HK-2 (cell line): ENCODE measurements at regions not wholly inside any gene's neighbourhood (a gene's known extent, or its start where the extent isn't known, plus 50 kb on each side); places are given as distances from the start of the nearest gene placed in this dataset.
"Not testable (repeated sequence)": the region's sequence is repeated elsewhere in the genome, so short reads cannot be mapped to it uniquely, and the experiment has no call there.

Experiments used
- DNase-seq: peaks from one replicate; pipeline ENCODE4 v3.0.0-alpha.2; 2018; ENCODE audit not compliant: unreplicated experiment

DNA sequence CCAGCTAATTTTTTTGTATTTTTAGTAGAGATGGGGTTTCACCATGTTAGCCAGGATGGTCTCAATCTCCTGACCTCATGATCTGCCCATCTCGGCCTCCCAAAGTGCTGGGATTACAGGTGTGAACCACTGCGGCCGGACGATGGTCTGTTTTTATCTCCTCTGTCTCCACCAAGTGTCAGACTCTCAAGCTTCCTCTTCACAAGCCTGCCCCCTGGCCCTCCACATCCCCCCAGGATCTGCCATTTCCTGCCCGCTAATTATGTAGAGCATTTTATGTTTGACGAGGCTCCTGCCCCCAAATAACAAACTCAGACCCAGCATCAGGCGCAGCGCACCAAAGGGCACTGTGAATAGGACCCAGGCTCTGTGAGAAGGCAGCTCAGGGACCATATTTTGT, 101.8 kb upstream of the PCBD1 start:
- not testable (repeated sequence) for DNase-seq

DNA sequence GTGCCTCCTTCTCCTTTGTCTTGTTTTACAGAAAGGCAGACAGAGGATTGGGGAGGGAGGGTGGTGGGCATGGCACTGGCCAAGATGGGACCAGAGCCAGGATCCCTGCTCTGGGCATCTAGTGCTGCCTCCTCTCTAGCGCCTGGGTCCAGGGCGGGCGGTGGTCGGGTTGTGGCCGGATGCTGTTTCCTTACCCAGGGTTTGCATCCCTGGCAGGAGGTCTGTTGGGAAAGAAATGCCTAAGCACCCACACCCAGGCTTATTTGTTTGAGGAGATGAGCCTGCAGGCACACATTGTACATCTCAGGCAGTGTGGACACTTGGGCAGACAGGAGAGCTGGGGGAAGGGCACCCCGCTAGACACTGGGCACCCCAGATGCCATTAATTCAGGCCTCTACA, 102.3 kb upstream of the PCBD1 start:
- DNase-seq: no peak

- no peak for DNase-seq
Measured at GRCh38 chr10:70991140-70992124, 103.1 kb upstream of the PCBD1 start.

GRCh38 chr10:70992436-70992835, 104.1 kb upstream of the PCBD1 start:
- no peak for DNase-seq

GRCh38 chr10:70993051-70993450, 104.7 kb upstream of the PCBD1 start:
- no peak for DNase-seq

- no peak for DNase-seq
Measured at GRCh38 chr10:70996549-70996948, 108.2 kb upstream of the PCBD1 start.

DNA sequence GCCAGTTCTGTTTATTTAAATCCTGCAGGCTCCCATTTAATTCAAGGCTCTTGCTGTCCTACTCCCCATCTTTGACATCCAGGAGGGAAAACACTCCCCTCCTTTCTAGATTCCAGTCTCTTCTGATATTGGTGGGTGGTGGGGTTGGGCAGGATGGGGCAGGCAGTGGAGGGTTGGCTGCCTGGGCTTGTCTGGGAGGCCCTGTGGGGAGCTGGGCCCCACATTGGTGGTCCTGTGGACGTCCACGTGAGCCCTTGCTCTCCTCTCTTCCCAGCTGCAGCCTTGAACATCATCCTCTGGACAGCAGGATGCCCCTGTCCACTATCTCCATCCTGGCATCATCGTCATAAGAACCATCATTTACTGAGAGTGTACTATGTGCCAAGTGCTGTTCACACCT, 108.9 kb upstream of the PCBD1 start:
- DNase-seq: no peak

DNA sequence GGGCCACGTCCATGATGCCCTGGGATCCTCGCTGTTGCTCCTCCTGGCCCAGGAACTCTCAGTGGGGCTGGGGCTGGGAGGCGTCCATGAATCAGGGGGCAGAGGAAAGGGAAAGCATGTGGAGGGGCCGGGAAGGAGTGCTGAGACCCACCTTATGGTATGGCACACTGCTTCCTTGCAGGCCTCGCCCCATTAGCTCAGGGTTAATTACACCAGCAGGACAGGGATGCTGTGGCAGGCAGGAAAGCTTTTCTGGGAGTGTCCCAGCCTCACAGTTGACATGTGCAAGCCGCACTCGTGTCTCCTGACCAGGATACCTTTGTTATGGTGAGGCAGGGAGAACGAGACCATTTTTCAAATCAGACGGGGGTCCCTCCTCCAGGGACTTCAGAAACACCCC, 109.7 kb upstream of the PCBD1 start:
- no peak for DNase-seq

DNA sequence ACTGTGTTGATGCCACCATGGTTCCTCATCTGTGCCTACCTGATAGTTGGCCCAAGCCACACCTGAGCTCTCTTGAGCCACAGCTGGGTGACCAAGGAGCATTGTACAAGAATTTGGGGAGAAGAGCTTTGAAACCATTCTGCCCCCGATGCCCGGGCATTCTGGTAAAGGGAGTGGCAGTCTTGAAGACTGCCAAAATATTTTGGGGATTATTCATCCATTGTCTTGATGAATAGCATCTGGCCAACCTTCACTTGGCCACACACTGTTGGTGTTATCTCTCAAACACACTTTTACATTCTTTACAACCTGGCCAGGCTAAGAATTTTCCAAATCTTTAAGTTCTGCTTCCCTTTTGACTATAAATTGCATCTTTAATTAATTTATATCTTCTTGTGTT, 113.1 kb upstream of the PCBD1 start:
- DNase-seq: no peak

GRCh38 chr10:71004176-71005075, 116.1 kb upstream of the PCBD1 start:
- DNase-seq: no peak

DNA sequence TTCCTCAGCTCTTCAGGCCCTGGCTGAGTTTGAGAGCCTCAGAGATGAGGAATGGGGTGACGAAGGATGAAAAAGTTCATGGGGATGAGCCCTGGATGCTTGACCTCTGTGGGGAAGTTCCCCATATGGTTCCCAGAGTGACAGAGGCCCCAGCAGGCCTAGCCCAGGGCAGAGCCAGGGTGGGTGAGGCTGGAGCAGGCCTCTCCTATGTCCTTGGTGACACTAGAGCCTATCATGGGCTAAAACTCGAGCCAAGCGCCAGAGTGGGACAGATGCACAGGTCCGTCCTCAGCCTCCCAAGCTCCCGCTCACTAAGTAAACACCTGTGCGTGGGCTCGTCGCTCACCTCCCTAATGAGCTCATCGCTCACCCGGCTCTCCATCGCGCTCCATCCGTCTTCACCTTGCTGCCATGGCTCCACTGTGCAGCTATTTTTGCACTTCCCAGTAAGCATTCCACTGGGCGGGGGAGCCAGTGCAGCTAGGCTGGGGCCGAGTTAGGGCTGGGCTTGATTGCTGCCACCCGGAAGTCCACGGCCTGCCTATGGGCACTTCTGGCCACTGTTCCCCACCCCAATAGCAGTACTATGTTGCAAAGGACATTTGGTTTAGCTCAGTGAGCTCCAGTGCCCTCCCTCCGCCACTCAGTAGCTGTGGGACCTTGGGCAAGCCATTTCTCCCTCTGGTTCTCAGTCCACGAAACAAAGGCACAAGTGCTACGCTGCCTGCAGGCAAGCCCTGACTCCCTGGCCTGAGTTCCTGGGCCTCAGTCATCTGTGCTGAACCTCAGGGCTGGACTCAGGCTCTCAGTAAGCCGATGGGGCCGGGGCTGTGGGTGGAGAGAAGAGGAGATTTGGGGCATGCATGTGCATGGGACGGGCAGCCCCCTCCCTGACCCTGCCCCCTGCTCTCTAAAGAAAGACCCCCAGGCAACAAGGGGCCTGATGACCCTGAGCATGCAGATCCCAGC, 117.3 kb upstream of the PCBD1 start:
- DNase-seq: no peak

DNA sequence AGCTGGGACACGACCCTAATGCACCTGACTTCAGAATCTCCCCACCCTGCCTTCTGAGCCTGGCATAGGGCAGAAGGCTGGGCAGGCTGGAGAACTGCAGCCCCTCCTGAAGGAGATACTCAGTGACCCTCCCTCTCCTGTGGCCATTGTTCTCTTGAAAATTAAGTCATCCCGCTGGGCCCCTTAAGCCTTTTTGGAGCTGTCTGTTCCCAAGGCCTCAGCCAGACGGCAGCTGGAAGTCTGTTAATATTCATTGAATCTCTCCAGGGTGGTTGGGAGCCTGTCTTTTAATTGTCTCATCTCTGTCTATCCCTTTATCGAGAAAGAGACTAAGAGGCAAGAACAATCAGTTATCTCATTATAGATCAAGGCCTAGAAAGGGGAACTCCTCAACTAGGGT, 118.1 kb upstream of the PCBD1 start:
- DNase-seq: no peak

- no peak for DNase-seq
Measured at GRCh38 chr10:71007516-71007915, 119.2 kb upstream of the PCBD1 start.

- DNase-seq: no peak
Measured at GRCh38 chr10:71008150-71008549, 119.8 kb upstream of the PCBD1 start.

DNA sequence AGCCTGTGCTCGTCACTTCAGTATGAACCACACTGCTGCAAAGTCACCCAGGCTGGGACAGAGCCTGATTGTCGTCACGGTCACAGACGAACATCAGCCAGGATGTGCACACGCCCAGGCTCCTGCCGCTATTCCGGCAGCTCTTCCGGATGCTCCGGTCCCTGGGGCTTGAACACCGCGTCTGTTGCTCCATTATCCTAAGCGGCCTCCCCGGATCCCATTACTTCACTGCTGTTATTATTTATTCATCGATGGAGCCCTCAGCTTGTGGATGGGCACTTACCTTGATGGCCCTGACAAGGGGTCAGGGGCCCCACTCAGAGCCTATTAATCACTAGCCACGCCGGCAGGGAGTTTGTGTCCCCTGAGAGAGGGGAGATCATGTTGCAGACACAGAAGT, 120.8 kb upstream of the PCBD1 start:
- DNase-seq: no peak

DNA sequence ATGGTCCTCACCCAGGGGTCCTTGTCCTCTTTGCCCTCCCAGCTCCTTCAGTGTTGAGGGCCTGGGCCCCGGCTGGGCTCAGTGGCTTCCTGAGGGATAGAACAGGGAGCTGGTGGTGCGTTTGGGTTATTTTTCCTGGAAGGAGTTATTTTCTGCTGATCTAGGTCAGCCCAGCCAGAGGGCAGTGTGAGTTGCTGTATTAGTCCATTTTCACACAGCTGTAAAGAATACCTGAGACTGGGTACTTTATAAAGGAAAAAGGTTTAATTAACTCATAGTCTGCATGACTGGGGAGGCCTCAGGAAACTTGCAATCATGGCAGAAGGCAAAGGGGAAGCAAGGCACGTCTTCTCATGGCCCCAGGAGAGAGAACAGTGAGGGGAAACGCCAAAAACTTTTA, 122.4 kb upstream of the PCBD1 start:
- no peak for DNase-seq

GRCh38 chr10:71011141-71011540, 122.8 kb upstream of the PCBD1 start:
- DNase-seq: no peak

GRCh38 chr10:71014021-71014805, 125.8 kb upstream of the PCBD1 start:
- DNase-seq: no peak

- no peak for DNase-seq
Measured at GRCh38 chr10:71015674-71016073, 127.3 kb upstream of the PCBD1 start.

- DNase-seq: not testable (repeated sequence)
Measured at GRCh38 chr10:71020061-71020460, 131.7 kb upstream of the PCBD1 start.

- DNase-seq: no peak
Measured at GRCh38 chr10:71021402-71021801, 133.0 kb upstream of the PCBD1 start.
